SK-N-MC (cell line): ENCODE measurements at regions not wholly inside any gene's neighbourhood (a gene's known extent, or its start where the extent isn't known, plus 50 kb on each side); places are given as distances from the start of the nearest gene placed in this dataset.

Experiments used
- DNase-seq: peaks from one replicate; pipeline ENCODE4 v3.0.0-alpha.2; 2011; ENCODE audit warnings: low read depth, low spot score
- H3K27ac ChIP-seq: fragments of 200-600 bp; sonication (generic); 2 replicates; pipeline ENCODE4 v1.5.1; 2016; ENCODE audit warnings: mixed run types
- H3K36me3 ChIP-seq: fragments of 200-600 bp; sonication (generic); 2 replicates; pipeline ENCODE4 v1.6.1; 2017; ENCODE audit warnings: antibody characterized with exemption, low read length, mixed read lengths; ENCODE audit not compliant: insufficient read depth
- H3K4me3 ChIP-seq: fragments of 200-600 bp; sonication (generic); 2 replicates; pipeline ENCODE4 v1.5.1; 2016
- H3K9ac ChIP-seq: fragments of 200-600 bp; sonication (generic); 2 replicates; pipeline ENCODE4 v1.8.0; 2017; ENCODE audit warnings: mixed run types, mixed read lengths; ENCODE audit not compliant: insufficient read length
- H3K9me3 ChIP-seq: fragments of 200-600 bp; sonication (generic); 2 replicates; pipeline ENCODE4 v1.6.1; 2017; ENCODE audit warnings: low read depth, mild to moderate bottlenecking, antibody characterized with exemption, low read length, moderate library complexity, mixed read lengths
- EZH2 ChIP-seq: fragments of 200-600 bp; sonication (generic); IDR thresholded peaks from one replicate; pipeline ENCODE4 v1.6.1; 2017; ENCODE audit warnings: antibody characterized with exemption
- FOXP2 ChIP-seq: optimal IDR thresholded peaks from 2 replicates; pipeline ENCODE3; 2011; ENCODE audit warnings: mild to moderate bottlenecking, moderate library complexity; ENCODE audit not compliant: insufficient read depth; ENCODE audit errors: extremely low read length, control extremely low read depth
- POLR2AphosphoS5 ChIP-seq: IDR thresholded peaks from 2 replicates; pipeline ENCODE4 v1.6.1; 2012; ENCODE audit warnings: mild to moderate bottlenecking, low read depth, low read length, borderline replicate concordance

GRCh38 chr5:3217771-3218495 lies 377.7 kb upstream of the IRX1 start:
- H3K27ac ChIP-seq, result no peak overlapping the region
- H3K9me3 ChIP-seq, result no peaks in the 10 kb centered on the region
- H3K4me3 ChIP-seq, result no peak overlapping the region
- H3K36me3 ChIP-seq, result no peaks in the 10 kb centered on the region
- no peak overlapping the region for H3K9ac ChIP-seq
- DNase-seq, result no peak
- TF ChIP-seq POLR2AphosphoS5, result no peak
- TF ChIP-seq FOXP2, result no peak
- no peak for TF ChIP-seq EZH2

- H3K27ac ChIP-seq, result no peak overlapping the region
- TF ChIP-seq FOXP2 (no peak), EZH2 (no peak), POLR2AphosphoS5 (no peak)
- no peak for DNase-seq
- no peak overlapping the region for H3K4me3 ChIP-seq
- no peaks in the 10 kb centered on the region for H3K36me3 ChIP-seq
- H3K9me3 ChIP-seq, result no peaks in the 10 kb centered on the region
- H3K9ac ChIP-seq, result no peak overlapping the region
Observed at GRCh38 chr5:3217114-3217513, 378.5 kb upstream of the IRX1 start.

- H3K36me3 ChIP-seq, result no peaks in the 10 kb centered on the region
- H3K27ac ChIP-seq, result no peak overlapping the region
- no peak overlapping the region for H3K4me3 ChIP-seq
- no peak overlapping the region for H3K9ac ChIP-seq
- no peaks in the 10 kb centered on the region for H3K9me3 ChIP-seq
- TF ChIP-seq FOXP2 (no peak), EZH2 (no peak), POLR2AphosphoS5 (no peak)
- no peak for DNase-seq
Observed at GRCh38 chr5:3216386-3216785, 379.2 kb upstream of the IRX1 start.

GRCh38 chr5:3214838-3215374 lies 380.7 kb upstream of the IRX1 start:
- Histone ChIP-seq H3K27ac (no peak overlapping the region), H3K36me3 (no peaks in the 10 kb centered on the region), H3K4me3 (no peak overlapping the region), H3K9ac (no peak overlapping the region), H3K9me3 (no peaks in the 10 kb centered on the region)
- TF ChIP-seq EZH2 (no peak), POLR2AphosphoS5 (no peak), FOXP2 (no peak)
- no peak for DNase-seq

- H3K27ac ChIP-seq, result no peak overlapping the region
- H3K9ac ChIP-seq, result no peak overlapping the region
- H3K36me3 ChIP-seq, result no peaks in the 10 kb centered on the region
- no peak for DNase-seq
- no peak overlapping the region for H3K4me3 ChIP-seq
- TF ChIP-seq FOXP2 (no peak), EZH2 (no peak), POLR2AphosphoS5 (no peak)
- no peaks in the 10 kb centered on the region for H3K9me3 ChIP-seq
Observed at GRCh38 chr5:3214396-3214795, 381.2 kb upstream of the IRX1 start.

GRCh38 chr5:3212869-3213268 lies 382.8 kb upstream of the IRX1 start:
- DNase-seq, result no peak
- Histone ChIP-seq H3K9me3 (no peaks in the 10 kb centered on the region), H3K36me3 (no peaks in the 10 kb centered on the region), H3K27ac (no peak overlapping the region), H3K4me3 (no peak overlapping the region), H3K9ac (no peak overlapping the region)
- no peak for TF ChIP-seq FOXP2
- no peak for TF ChIP-seq POLR2AphosphoS5
- no peak for TF ChIP-seq EZH2

GRCh38 chr5:3210531-3210930 lies 385.1 kb upstream of the IRX1 start:
- no peak for DNase-seq
- Histone ChIP-seq H3K9ac (no peak overlapping the region), H3K27ac (no peak overlapping the region), H3K9me3 (no peaks in the 10 kb centered on the region), H3K36me3 (no peaks in the 10 kb centered on the region), H3K4me3 (no peak overlapping the region)
- no peak for TF ChIP-seq EZH2

GRCh38 chr5:3209918-3210317 lies 385.7 kb upstream of the IRX1 start:
- no peak for DNase-seq
- Histone ChIP-seq H3K4me3 (no peak overlapping the region), H3K9ac (no peak overlapping the region), H3K27ac (no peak overlapping the region), H3K36me3 (no peaks in the 10 kb centered on the region), H3K9me3 (no peaks in the 10 kb centered on the region)
- no peak for TF ChIP-seq EZH2
- no peak for TF ChIP-seq FOXP2
- no peak for TF ChIP-seq POLR2AphosphoS5

- no peak overlapping the region for H3K4me3 ChIP-seq
- TF ChIP-seq FOXP2 (no peak), POLR2AphosphoS5 (no peak), EZH2 (no peak)
- H3K27ac ChIP-seq, result no peak overlapping the region
- no peaks in the 10 kb centered on the region for H3K9me3 ChIP-seq
- H3K36me3 ChIP-seq, result no peaks in the 10 kb centered on the region
- no peak for DNase-seq
- no peak overlapping the region for H3K9ac ChIP-seq
Observed at GRCh38 chr5:3202570-3202969, 393.1 kb upstream of the IRX1 start.
